ENCODE measurements at regions not wholly inside any gene's neighbourhood (a gene's known extent, or its start where the extent isn't known, plus 50 kb on each side); places are given as distances from the start of the nearest gene placed in this dataset.
A peak's percentile ranks its signal among the peaks of the same experiment; 100 is the strongest.

- peaks cover 19% of the 10 kb centered on the region for H3K4me1 Mint-ChIP-seq
- H3K9me3 Mint-ChIP-seq = peaks cover 2% of the 10 kb centered on the region
- no peak overlapping the region for H3K27ac Mint-ChIP-seq
- TF ChIP-seq CTCF (IDR thresholded peaks at IDR 0.05; ENCODE audit: unreplicated experiment in 3 of 3) = no peak
- H3K36me3 Mint-ChIP-seq (ENCODE audit: low read depth) = no peaks in the 10 kb centered on the region
- H3K4me3 Mint-ChIP-seq = no peak overlapping the region
- no peaks in the 10 kb centered on the region for H3K27me3 Mint-ChIP-seq (ENCODE audit: low read depth)
Observed at GRCh38 chr2:106982350-106982749, 96.4 kb upstream of the ST6GAL2 start.

- no peak overlapping the region for H3K4me3 Mint-ChIP-seq
- no peak overlapping the region for H3K27ac Mint-ChIP-seq
- H3K9me3 Mint-ChIP-seq = peaks cover 2% of the 10 kb centered on the region
- H3K27me3 Mint-ChIP-seq (ENCODE audit: low read depth) = no peaks in the 10 kb centered on the region
- H3K4me1 Mint-ChIP-seq = peaks cover 17% of the 10 kb centered on the region
- H3K36me3 Mint-ChIP-seq (ENCODE audit: low read depth) = no peaks in the 10 kb centered on the region
- no peak for TF ChIP-seq CTCF (IDR thresholded peaks at IDR 0.05; ENCODE audit: unreplicated experiment in 3 of 3)
Observed at GRCh38 chr2:106983305-106983704, 97.3 kb upstream of the ST6GAL2 start.

DNA sequence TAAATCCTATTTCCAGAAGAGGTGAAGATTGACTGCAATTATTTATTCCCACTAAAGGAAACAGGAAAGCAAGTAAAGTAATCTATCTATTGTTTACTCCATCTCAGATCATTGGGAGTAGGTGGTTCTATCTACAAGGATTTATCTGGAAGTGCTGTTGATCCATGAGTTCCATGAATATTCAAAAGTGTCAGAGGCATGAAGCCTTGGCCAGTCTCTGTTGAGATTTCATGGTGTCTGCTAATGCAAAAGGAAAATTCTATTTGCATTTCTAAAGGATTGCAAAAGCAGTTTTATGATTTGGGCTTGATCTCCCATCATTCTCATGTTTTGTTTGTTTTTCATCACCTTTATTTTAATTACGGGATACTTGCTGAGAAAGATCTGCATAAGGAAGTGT, 102.4 kb upstream of the ST6GAL2 start:
- no peak for TF ChIP-seq CTCF (IDR thresholded peaks at IDR 0.05; ENCODE audit: unreplicated experiment in 3 of 3)
- no peak overlapping the region for H3K27ac Mint-ChIP-seq

GRCh38 chr2:106990297-106990696, 104.3 kb upstream of the ST6GAL2 start:
- Mint-ChIP-seq H3K9me3 (no peaks in the 10 kb centered on the region), H3K36me3 (ENCODE audit: low read depth) (no peaks in the 10 kb centered on the region), H3K4me1 (peaks cover 34% of the 10 kb centered on the region), H3K4me3 (no peak overlapping the region), H3K27me3 (ENCODE audit: low read depth) (no peaks in the 10 kb centered on the region), H3K27ac (peak overlapping the region in 2 of 3 experiments; percentile 24 to 63)
- TF ChIP-seq CTCF (IDR thresholded peaks at IDR 0.05; ENCODE audit: unreplicated experiment in 3 of 3) = no peak

More for the DNA sequence above, 102.4 kb upstream of the ST6GAL2 start:
- Mint-ChIP-seq H3K4me3 (no peak overlapping the region), H3K27me3 (ENCODE audit: low read depth) (no peaks in the 10 kb centered on the region), H3K4me1 (peaks cover 20% of the 10 kb centered on the region), H3K36me3 (ENCODE audit: low read depth) (no peaks in the 10 kb centered on the region), H3K9me3 (no peaks in the 10 kb centered on the region)

DNA sequence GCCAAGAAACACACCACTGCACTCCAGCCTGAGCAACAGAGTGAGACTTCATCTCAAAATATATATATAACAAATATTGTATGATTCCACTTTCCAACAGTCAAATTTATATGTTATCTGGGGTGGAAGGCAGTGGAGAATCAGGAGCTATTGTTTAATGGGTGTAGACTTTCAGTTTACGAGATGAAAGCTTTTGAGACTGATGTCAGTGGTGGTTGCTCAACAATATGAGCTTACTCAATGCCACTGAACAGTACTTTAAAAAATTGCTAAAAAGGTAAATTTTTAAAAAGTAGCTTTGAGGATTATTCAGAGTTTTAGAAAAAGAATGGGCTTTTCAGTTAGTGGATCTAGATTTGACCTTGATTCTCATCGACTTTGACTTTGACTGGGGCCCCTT, 105.9 kb upstream of the ST6GAL2 start:
- TF ChIP-seq CTCF (IDR thresholded peaks at IDR 0.05; ENCODE audit: unreplicated experiment in 3 of 3) = no peak
- Mint-ChIP-seq H3K4me3 (no peak overlapping the region), H3K9me3 (no peaks in the 10 kb centered on the region), H3K4me1 (peaks cover 46% of the 10 kb centered on the region), H3K36me3 (ENCODE audit: low read depth) (no peaks in the 10 kb centered on the region), H3K27ac (no peak overlapping the region), H3K27me3 (ENCODE audit: low read depth) (peaks cover 7% of the 10 kb centered on the region)

- TF ChIP-seq CTCF (IDR thresholded peaks at IDR 0.05; ENCODE audit: unreplicated experiment in 3 of 3) = no peak
Observed at GRCh38 chr2:106995556-106995955, 109.6 kb upstream of the ST6GAL2 start.

More at GRCh38 chr2:106995556-106995955, 109.6 kb upstream of the ST6GAL2 start:
- peak overlapping the region; percentile 11 to 75 (median 59) for H3K27ac Mint-ChIP-seq
- peaks cover 13% of the 10 kb centered on the region for H3K27me3 Mint-ChIP-seq (ENCODE audit: low read depth)
- H3K4me3 Mint-ChIP-seq = peak overlapping the region in 1 of 3 experiments; percentile 32
- no peaks in the 10 kb centered on the region for H3K36me3 Mint-ChIP-seq (ENCODE audit: low read depth)
- peaks cover 46% of the 10 kb centered on the region for H3K4me1 Mint-ChIP-seq
- no peaks in the 10 kb centered on the region for H3K9me3 Mint-ChIP-seq

Data from nephron (organoid).